ENCODE measurements at regions not wholly inside any gene's neighbourhood (a gene's known extent, or its start where the extent isn't known, plus 50 kb on each side); places are given as distances from the start of the nearest gene placed in this dataset.

DNA sequence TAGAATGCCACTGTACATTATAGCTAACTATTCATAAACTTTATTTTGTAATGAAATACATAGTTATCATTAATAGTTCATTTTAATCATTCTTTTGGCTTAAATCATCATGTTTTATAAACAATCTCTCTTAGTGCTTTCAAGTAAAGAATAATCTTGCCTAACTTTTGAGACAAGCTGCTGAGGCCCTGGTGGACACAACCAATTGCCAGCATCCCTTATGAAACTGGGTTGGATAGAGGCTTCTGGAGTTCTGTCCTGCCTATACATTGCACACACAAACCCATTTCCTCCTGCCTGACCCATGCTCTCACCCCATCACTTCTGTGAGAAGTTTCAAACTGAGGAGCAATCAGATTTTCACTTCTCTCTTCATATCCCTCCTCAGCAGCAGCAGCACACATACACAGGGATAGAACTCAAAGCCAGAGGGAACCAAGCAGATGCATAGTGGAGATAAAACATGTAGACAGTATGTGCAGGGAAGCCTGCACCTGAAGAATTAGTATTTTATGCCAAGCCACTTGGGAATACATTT is 450.0 kb upstream of the SLC14A2 start:
- no peak for TF ChIP-seq EZH2phosphoT487 (IDR thresholded peaks at IDR 0.05; ENCODE audit: borderline replicate concordance, low read depth, low read length)
- TF ChIP-seq, protein P1, sequence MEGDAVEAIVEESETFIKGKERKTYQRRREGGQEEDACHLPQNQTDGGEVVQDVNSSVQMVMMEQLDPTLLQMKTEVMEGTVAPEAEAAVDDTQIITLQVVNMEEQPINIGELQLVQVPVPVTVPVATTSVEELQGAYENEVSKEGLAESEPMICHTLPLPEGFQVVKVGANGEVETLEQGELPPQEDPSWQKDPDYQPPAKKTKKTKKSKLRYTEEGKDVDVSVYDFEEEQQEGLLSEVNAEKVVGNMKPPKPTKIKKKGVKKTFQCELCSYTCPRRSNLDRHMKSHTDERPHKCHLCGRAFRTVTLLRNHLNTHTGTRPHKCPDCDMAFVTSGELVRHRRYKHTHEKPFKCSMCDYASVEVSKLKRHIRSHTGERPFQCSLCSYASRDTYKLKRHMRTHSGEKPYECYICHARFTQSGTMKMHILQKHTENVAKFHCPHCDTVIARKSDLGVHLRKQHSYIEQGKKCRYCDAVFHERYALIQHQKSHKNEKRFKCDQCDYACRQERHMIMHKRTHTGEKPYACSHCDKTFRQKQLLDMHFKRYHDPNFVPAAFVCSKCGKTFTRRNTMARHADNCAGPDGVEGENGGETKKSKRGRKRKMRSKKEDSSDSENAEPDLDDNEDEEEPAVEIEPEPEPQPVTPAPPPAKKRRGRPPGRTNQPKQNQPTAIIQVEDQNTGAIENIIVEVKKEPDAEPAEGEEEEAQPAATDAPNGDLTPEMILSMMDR (conservative IDR thresholded peaks at IDR 0.05; ENCODE audit: low read length): no peak
